HG02885 (cell line): ENCODE measurements at regions not wholly inside any gene's neighbourhood (a gene's known extent, or its start where the extent isn't known, plus 50 kb on each side); places are given as distances from the start of the nearest gene placed in this dataset.
A peak's percentile ranks its signal among the peaks of the same experiment; 100 is the strongest.

Experiments used
- ATAC-seq: cut with Tn5 transposase; IDR thresholded peaks from one replicate; pipeline ENCODE4 v1.9.1; 2021; ENCODE audit warnings: mild to moderate bottlenecking; ENCODE audit not compliant: unreplicated experiment, poor library complexity

- no peak for ATAC-seq
These were observed 750.0 kb upstream of the CITED2 start for GRCh38 chr6:140124498-140124897.

- ATAC-seq = no peak
These were observed 733.7 kb upstream of the CITED2 start for GRCh38 chr6:140108167-140108566.

DNA sequence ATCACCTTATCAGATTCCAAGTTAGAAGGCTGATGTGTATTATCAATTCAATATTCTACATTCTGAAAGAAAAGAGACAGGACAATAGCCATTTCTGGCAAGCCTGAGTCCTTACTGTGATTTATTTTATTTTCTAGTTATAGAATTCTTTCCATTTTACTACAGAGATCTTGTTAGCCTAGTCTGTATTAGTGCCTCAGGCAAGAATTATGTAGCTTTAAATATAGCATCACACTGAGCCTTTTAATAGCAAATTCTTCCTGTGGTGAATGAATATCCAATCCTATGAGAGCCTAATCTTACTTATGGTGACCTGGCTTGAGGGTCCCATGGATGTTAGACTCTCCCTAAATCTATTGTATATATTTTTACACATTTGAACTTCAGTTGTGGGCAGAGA, 732.8 kb upstream of the CITED2 start:
- no peak for ATAC-seq

- ATAC-seq = no peak
These were observed 731.4 kb upstream of the CITED2 start for GRCh38 chr6:140105857-140106256.

DNA sequence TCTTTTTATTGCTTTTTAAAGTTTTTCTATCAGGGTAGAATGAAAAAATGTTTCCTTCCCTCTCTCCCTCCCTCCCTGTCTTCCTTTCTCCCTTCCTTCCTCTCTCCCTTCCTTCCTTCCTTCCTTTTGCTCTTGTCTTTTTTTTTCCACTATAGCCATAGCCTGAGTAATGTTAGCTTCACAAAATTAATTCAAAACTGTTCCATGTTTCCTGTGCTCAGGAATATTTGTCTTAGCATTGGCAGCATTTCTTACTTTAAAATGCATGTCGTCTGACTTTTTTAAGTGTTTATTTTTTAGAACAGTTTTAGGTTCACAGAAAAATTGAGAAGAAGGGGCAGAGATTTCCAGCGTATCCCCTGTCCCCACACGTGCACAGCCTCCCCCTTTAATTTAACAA, 730.8 kb upstream of the CITED2 start:
- ATAC-seq = no peak

DNA sequence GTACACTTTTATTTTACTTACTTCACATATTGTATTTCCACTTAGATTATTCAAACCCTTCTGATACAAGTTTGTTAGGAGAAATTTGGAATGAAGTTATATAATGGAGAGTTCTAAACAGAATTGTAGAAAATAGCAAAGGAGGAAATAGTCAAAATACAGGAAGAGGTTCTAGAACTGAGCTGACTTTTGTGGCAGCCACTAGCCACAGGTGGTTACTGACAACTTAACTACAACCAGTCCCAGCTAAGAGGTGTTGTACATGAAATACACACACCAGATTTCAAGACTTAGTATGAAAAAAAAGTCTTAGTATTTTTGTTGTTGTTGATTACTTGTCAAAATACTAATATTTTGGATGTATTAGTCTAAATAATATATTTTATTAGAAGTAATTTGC, 727.4 kb upstream of the CITED2 start:
- ATAC-seq = no peak

DNA sequence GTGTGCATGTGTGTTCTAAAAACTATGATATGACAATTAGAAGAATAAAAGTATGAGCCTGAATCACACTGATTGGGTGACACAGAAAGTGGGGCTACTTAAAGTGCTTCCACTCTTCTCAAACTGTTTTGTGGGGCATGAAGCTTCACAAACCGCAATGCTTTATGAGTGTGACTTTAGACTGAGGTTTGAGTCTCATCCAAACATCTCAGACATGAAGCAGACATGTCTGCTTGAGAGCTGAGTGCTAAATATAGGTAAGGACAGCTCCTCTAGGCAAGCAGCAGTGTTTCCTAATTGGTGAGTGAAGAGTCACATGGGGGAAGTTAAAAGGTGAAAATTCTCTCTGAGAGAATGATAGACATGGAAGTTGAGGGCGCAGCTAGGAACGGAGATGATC, 726.9 kb upstream of the CITED2 start:
- peak; percentile 57 for ATAC-seq

DNA sequence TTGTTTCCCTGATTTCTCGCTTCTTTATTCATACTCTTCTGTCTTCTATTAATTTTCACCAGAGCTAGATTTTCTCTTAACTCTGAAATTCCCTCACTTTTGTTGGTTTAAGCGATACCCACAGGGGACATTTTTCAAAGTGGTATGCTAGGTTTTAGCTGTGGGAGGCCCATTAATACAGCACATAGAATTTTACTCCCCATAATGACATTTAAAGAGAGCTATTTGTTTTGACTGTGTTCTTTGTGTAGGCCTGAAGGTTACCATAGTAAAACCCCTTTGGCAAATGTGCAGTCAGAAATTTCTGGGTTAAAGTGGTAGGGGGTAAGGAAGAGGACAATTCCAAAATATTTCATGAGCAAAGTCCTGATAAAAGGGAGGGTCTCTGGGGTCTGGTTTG, 721.1 kb upstream of the CITED2 start:
- ATAC-seq = no peak

DNA sequence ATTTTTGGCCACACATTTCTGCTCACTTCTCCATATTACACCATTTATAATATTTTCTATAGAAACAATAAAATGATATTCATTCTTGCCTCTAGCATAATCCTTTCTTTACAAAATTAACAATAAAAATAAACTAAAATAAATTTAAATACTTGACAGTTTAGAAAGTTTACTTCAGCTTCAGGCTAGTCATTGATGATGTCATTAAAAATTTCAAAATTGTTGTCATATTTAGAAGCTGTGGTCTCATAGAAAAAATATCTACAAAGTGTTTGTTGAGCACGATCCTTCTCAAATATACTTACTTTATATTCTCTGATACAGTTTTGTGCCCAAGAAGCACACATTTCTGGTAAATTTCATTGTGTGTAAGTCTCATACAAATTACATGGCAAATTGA, 717.4 kb upstream of the CITED2 start:
- no peak for ATAC-seq

DNA sequence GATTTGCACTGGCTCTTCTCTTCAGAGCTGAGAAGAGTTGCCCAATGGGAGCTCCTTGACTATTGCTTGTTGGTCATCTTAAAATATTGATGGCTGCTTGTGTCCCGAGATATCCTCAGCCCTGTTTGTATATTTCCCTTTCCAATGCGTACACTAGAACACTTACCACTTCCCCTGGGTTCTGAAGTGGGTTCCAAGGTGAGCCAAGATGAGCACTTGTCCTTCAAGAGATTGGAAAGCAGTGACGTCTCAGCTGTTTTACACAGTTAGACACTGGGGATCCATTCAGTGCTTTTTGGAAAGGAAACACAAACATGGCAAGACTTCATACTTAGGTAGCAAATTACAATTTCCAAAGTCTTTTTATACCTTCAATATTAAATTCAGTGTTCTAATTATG, 716.4 kb upstream of the CITED2 start:
- no peak for ATAC-seq

DNA sequence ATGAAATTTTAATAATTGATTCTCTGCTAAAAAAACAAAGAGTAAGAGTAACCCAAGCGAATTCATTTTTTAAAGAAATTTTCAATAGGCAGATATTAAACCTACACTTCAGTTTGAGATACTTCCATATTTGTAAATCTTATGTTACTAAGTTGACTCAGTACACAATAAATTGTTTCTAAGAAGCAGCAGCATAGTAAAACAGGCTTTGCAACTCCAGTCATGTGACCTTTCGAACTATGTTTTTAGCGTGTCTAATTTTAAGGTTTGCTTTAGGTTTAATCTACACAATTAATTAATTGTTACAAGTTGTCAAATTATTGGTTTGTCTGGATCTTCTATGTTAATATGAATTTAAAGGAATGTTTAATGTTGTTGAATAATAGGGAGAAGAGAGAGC, 708.9 kb upstream of the CITED2 start:
- ATAC-seq = no peak

- ATAC-seq = no peak
These were observed 708.4 kb upstream of the CITED2 start for GRCh38 chr6:140082867-140083297.

- ATAC-seq = no peak
These were observed 704.9 kb upstream of the CITED2 start for GRCh38 chr6:140079328-140079727.

- ATAC-seq = no peak
These were observed 704.2 kb upstream of the CITED2 start for GRCh38 chr6:140078561-140079125.

- no peak for ATAC-seq
These were observed 703.5 kb upstream of the CITED2 start for GRCh38 chr6:140077827-140078560.

- no peak for ATAC-seq
These were observed 701.7 kb upstream of the CITED2 start for GRCh38 chr6:140076105-140076504.

DNA sequence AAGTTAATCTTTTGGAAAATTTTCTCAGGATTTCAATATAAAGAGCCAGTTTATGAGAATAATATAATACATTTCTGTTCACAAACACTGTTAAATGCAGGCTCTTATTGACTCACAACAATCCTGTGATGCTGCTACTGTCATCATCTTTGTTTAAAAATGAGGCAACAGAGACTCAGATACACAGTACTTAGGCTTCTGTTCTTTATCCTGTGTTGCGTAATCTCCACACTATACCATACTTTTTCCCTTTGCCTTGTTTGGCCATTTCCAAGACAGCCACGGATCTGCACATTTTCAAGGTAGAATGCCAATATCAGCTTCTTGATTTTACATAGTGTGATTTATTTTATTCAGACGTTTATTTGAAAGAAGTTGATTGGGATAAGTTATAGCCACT, 699.0 kb upstream of the CITED2 start:
- ATAC-seq = no peak

- no peak for ATAC-seq
These were observed 697.2 kb upstream of the CITED2 start for GRCh38 chr6:140071601-140072062.

- no peak for ATAC-seq
These were observed 696.5 kb upstream of the CITED2 start for GRCh38 chr6:140070846-140071473.

DNA sequence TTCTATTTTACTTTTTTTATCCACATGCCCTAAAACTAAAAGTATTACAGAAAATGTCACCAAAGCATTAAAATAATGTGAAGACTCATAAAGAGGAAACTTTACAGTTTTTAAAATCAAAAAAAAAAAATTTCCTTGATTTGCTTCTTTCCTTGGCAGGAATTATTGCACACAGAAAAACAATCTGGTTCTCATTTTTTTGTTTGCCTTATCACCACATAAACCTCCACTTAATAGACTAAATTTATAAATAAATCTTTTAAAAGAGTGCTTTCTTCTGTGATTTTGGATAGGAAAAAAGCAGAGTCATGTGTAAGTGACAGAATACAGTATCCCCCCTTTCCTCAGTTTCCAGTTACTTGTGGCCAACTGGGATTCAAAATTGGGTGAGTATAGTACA, 695.1 kb upstream of the CITED2 start:
- ATAC-seq = no peak

DNA sequence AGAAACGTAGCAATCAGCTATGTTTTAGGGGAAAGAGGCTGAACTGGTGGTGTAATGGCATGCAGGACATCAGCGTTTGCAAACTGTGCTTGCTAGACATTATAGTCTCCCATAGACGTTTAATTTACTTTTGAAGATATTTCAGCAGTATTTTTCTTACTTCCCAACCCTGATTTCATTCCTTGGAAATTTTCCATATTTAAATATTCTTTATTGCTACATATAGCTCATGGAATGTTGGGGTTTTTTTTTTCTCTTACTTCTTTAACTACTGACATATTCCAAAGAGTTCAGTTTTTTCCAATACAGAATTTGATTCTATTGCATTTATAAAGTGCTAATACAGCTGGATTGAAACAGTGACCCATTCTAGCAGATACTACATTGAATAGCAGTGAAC, 694.4 kb upstream of the CITED2 start:
- ATAC-seq = no peak

GRCh38 chr6:140064366-140064765, 689.9 kb upstream of the CITED2 start:
- ATAC-seq = no peak
